ENCODE measurements at regions not wholly inside any gene's neighbourhood (a gene's known extent, or its start where the extent isn't known, plus 50 kb on each side); places are given as distances from the start of the nearest gene placed in this dataset.
"Not testable (repeated sequence)": the region's sequence is repeated elsewhere in the genome, so short reads cannot be mapped to it uniquely, and the experiment has no call there.

DNA sequence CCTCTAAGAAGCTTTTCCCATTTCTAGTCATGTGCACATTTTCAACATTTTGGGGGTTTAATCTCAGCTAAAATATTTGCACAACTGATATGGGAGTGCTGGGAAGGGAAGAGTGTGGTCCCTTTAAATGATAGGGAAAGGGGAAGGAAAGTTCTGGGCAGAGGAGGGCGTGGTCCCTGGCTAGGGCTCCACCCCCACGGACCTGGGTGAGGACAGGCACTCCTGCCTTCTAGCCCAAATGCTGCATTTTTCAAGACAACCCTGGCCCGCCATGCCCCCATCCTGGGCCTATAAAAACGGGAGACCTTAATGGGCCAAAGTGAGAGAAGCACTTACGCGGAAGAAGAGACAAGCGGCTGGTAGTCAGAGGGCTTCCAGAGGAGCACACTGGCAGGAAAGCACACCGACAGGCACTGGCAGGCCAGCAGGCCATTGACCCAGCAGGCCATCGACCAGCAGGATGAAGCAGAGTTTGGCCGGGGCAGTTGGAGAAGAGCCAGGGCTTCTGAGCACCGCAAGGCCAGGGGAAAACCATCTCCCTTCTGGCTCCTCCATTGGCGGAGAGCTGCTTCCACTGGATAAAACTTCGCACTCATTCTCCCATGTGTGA, 266.7 kb downstream of the SPRY2 start:
- no peak for DNase-seq (ENCODE audit: low spot score)

DNA sequence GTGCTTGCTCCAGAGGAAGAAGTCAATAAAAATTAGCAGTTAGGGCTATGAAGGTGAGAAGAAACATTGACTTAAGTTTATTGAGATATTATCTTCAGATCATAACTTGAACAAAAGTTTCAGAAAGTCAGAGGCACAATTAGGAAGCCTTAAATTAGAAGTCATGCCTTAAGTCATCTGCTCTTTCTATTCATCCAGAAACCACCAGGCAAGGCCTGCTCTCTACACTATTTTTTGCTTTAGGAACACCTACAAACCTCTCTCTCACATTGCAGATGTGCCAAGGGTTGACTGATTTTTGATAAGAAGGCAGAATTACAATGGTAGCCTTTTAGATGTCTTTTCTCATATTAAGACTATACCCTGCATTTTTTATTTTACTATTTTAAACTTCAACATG, 268.7 kb downstream of the SPRY2 start:
- no peak for DNase-seq (ENCODE audit: low spot score)

DNA sequence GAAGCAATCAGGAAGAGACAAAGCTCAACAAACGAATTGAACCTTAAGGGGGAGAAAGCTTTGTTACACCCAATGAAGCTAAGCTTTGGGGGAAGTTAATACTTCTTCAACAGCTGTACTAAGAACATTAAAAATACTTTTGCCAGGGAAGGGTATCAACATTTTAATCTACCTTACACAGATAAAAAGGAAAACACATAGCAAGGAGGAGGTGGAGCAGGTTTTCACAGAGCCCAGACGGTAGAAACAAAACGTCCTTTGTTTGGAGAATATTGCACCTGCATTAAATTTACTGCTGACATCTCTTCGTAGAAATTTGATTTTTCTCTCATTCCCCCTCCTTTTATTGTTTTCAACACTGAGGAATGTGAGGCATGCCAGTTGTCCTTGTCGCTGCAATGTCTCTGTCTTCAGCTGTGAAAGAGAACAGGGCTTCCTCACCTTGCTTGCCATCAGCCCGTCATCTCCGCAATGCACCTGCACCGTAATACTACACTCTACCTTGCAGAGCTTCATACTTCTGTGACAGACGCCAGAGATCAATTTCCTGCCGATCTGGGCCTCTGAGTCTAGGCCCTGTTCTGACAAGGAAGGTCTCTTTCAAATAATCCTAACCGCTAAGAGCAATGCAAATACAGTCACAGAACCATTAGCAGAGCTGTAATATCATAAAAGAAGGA, 270.8 kb downstream of the SPRY2 start:
- DNase-seq (ENCODE audit: low spot score), result no peak

DNA sequence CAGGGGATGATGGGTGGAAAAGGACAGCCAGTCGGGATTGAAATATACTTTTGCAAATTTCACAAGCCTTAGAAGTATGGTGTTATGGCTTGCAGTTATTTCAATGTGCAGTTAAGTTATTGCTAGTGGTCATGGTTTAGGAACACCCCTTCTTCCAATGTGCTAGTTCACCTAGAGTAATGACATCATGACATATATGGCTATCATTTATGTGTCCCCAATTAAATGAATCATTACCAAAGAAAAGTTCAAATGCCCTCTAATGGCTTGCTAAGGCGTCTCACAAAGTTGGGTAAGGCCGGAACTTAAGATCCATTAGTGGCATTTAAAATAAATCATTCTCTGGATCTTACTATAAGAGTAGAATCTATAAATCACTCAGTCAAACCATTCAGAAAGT, 271.6 kb downstream of the SPRY2 start:
- no peak for DNase-seq (ENCODE audit: low spot score)

DNA sequence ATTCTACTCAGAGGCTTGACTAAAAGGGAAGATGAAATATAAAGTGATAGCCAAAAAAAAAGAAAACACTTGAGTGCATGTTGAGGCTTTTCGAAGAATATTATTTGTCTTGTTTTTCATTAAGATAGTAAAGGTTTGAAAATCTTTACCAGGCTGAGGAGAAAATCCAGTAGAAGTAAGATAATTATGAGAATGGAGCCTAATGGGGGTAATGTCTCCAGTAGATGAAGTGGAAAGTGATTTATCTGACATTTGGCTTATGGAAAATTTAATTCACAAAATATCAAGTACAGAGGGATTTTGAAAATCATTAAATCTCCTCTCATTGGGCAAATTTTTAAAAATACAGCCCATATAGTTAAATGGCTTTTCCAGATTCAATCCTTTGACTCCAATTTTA, 274.9 kb downstream of the SPRY2 start:
- DNase-seq (ENCODE audit: low spot score), result no peak

DNA sequence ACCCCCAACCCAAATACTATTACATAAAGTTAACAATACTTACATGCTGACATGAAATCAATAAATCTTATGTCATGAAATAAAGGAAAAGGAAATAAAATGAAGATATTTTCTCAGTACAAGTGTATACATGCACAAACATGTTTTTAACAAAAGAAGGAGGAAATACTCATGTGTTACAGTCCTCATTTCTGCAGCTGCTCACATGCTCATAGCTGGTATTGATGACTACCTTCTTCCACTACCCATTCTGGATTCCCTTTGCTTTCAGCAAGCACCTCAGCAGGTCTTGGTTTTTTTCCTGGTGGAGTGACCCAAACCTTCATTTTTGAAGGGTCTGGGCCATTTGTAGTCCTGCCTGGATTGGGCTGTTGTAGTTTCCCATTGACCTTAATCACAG, 278.5 kb downstream of the SPRY2 start:
- DNase-seq (ENCODE audit: low spot score), result not testable (repeated sequence)

DNA sequence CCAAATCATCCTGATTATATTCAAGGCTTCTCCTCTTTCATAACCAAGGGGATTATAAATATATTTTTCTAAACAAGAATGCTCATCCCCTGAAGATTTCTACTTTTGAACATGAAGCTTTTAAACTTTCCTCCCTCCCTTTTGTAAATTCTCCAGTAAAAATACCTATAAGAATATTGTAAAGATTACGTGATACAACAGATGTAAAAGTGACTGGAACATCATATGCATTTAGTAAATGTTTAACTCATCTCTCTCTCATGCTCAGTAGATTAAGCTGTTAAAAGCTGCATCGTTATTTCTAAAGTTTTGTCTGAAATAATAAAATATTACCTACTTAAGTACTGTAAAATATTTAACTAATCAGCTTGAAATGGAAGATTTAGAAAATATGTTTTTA, 281.1 kb downstream of the SPRY2 start:
- no peak for DNase-seq (ENCODE audit: low spot score)

DNA sequence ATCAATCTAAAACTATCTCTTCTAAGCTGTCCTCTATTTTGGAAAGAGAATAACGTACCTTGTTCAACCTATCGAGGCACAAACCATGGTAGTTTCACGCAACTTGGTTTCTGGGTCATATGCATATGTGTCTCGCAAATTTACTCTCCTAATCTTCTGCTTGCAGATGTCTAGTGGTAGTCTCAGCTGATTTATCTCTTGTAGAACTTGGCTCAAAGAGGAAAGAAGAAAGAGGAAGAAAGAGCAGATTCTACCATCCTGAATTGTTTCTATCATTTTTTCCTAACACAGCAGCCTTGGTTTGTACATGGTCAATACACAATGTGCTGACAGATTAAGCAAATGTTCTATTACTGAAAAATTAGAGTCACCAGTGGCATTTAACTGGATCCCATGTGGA, 282.3 kb downstream of the SPRY2 start:
- DNase-seq (ENCODE audit: low spot score), result no peak

DNA sequence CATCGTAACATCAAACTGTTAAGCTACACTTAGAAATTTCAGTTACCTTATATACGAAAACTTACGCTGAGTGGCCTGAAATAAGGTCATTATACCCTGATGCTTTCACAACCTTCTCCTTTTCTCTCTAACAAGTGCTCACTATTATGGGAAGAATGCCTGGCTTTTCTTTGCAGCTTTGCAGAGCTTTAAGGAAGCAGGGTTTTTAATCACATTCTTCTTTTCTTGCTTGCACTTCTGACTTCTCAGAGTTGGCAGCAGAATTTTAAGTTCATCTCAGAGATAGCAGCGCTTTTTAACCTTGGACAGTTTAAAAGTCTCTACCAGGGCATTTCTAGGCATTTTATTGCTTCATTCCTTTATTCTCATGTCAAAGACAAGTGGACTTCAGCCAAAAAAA, 285.1 kb downstream of the SPRY2 start:
- no peak for DNase-seq (ENCODE audit: low spot score)

DNA sequence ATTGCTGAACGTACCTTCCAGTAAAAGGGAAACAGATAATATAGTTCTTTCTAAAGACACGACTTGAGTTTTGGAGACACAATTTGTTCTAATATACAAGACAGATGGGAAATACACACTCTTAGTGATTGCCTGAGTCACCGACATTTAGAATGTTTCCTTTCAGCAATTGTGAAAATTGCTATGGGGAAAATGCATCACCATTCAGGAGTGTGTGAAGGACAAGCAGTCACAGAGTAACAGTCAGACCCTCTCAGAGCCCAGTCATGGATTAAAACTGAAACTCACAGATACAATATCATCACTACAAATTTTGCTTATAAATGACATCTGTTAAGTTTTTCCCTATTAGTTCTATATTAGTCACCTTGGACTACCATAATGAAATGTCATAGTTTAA, 286.1 kb downstream of the SPRY2 start:
- DNase-seq (ENCODE audit: low spot score), result no peak

DNA sequence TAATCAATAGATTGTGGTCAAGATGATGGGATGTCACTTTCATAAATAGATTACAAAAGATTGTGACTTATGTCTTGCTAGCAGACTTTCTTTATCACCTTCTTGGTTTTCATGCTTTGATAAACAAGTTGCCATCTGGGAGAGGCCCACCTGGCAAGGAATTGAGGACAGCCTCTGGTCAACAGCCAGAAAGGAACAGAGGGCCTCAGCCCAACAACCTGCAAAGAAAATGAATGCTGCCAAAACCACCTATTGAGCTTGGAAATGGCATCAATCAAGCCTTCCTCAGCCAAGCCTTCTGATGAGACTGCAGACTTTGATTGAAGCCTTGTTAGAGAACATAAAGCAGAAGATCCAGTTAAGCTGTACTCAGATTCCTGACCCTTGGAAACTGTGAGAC, 288.6 kb downstream of the SPRY2 start:
- DNase-seq (ENCODE audit: low spot score), result no peak

DNA sequence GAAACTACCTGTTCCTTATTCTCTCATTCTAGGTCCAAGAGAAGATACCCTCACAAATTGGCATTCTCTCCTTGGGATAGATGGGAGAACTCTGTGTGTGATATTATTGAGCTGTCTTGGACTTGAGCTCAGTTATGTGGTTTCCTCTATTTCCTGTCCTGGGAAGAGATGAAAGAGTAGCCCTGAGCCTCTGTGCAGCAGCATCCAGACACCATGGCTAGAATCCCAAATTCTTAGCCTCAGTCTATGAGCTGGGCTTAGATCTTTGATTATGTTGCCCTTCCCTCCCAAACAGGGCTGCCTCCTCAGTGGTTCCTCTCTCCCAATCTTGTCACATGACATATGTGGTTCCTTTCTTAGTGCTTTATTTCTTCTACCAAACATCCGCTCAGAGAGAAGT, 290.7 kb downstream of the SPRY2 start:
- no peak for DNase-seq (ENCODE audit: low spot score)

DNA sequence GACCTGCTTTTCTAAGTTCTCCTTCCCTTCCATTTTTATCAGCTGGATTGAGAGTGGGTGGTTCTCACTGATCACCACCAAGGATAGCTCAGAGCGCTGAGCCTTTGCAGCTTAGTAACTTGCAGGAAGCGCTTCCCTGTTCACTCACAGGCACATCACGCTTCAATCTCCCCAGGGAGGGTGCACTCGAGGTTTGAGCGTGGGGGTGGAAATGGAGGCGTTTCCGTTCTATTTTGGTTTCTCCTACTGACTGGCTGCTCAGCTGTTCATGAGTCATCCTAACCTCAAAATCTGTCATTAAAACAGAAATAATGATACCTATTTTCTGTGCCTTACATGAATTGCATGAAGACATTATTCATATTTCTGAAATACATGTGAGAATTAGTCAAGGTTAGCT, 292.1 kb downstream of the SPRY2 start:
- DNase-seq (ENCODE audit: low spot score), result peak; percentile 20

DNA sequence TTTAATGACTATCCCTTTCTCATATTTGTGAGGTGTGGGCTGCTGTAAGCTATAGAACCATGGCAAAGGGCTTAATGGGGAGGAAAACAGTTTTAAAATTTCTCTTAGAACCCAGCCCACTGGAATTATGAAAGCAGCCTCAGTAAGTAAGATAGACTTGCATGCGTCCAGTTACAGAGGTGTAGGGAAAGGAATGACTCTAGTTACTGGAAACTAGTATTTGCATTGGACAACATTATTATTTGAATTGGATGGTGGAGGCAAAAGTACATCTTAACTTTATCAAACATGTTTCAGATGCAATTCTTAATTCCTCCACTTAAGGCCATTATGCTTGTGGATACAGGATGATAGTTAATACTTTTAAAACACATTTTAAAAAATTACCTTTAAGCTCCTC, 292.9 kb downstream of the SPRY2 start:
- no peak for DNase-seq (ENCODE audit: low spot score)

DNA sequence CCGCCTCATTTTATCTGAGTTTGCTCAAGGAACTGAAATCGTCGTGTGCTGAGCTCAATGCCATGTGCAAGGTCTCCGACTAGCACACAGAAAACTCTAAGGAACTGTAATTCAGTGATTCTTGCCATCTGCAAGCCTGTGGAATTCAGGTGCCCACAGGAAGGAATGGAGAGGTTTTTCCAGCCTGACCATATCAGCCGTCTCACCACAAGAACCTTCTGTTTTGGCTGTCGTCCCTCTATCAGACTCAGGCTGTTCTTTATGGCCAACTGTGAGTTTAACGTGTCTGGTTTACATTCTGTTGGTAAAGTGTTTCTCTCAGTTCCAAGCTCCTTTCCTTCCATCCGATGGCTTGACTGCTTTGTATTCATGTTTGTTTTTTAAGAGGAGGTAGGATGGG, 293.5 kb downstream of the SPRY2 start:
- no peak for DNase-seq (ENCODE audit: low spot score)

DNA sequence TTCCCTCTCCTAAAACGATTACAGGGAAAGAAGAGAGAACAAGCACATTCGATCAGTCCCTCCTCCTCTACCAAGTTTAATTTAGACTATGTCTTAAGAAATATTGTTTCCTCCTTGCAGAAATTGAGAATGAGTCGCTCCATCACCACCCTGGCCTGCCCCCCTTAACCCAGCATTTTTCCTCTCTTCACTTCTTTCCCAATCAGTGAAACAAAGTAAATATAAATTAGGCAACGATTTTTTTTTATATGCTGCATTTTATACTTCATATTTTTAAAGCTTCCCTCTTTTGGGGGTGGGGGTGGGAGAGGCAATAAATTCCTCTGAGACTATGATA, 300.0 kb downstream of the SPRY2 start:
- no peak for DNase-seq (ENCODE audit: low spot score)

DNA sequence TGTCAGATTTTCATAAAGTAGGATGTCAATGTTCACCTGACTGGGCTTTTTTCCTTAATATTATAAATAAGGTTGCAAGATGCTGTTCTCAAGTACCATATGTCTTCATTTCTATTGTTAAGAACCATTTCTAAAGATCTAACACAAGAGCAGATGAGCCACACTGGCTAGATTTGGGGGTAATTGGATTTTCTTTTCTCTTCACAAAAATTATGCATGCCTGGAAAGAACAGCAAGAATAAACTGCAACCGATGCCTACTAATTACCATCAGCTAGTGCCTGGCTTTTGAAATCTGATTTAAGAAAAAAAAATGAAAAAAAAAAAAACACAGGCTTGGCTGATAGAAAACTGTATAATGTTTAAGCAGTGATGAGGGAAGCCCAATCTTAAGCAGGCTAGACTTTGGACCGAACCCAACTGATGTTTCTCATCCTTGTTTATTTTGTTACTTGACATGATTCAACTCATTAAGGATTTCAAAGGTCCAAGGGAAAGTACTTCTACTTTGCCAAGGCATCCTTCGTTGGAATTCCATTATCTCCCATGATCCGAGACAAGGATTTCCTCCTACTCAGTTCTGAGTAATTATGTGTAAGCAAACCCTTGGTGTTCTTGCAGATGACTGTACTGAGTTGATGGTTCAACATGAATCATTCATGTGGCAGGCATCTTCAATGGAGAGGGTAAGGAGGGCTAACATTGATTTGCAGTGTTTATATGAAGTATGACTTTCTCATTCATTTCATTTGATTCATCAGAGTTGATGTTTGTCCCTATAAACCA, 300.5 kb downstream of the SPRY2 start:
- no peak for DNase-seq (ENCODE audit: low spot score)

DNA sequence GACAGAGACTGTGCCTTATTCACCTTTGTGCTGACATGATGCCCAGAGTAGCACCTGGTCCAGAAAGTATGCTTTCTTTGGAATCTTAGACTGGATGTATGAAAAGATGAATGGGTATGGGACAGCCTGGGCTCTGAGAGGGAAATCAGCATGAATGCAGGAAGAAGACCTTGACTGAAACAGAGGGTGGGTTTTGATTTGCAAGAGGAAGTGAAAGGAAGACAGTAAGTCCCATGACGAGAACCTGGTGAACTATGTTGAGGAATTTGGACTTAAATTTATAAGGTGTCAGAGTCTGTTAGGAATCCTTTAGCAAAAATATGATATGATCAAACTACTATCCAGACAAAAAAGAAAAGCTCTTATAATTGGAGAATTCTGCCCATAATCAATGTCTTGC, 301.9 kb downstream of the SPRY2 start:
- DNase-seq (ENCODE audit: low spot score), result no peak

DNA sequence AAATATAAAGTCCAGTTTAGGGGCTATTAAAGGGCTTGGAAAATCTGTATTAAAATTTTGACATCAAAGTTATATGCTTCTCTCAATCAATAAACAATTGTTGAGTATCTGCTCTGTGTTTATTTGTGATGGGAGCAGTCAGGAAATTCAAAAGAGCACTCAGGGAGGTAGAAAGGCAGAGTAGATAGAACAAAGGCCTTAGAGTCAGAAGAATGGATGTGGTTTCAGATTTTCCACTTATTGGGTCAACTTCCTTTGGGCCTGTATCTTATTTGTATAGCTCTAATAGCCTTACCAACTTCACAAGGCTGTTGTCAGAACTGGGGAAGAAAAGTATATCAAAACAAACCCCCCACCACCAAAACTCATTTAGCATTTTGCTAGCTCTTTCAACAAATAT, 302.6 kb downstream of the SPRY2 start:
- no peak for DNase-seq (ENCODE audit: low spot score)

DNA sequence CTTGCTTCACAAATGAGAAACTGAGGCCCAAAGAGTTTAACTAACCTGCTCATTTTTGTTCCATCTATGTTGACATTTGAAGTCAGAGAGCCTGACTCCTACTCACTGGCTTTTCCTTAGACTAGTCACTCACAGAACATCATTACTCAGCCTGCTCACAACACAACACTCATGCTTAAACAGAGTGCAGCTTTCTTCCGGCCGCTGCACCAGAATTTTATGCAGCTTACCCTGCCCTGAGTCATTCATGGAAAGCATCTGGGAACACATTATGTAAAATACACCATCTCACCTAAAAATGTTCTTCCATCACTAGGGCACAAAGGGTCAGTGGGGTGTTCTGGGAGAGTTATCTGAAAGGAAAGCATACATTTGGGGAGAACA, 303.4 kb downstream of the SPRY2 start:
- no peak for DNase-seq (ENCODE audit: low spot score)

DNA sequence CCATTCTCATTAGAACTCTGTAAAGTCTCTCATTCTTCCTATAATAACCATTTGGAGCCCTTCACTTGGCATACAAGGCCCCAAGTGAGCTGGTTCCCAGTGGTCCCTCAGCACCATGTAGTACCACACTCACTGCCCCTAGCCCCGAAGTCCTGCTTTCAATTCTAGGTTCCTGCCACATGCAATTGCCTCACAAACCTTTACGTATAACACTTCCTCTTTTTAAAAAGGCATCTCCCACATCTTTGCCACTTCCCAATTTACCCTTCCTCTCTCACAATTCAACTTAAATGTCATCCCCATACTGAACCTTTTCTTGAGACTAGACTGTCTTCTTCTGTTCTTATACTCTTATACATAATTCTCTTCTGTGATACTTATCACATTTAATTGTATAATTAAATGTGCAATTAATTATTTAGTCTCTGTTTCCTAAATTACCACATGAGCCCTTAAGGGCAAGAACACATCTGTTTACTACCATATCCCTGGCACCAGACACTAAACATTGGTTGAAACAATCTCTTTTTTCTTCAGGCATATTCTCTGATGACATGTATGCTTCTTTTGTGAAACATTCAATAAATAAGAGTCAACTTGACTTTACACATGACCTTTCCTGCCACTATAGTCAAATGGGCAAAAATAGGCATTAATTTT, 304.0 kb downstream of the SPRY2 start:
- DNase-seq (ENCODE audit: low spot score), result no peak

DNA sequence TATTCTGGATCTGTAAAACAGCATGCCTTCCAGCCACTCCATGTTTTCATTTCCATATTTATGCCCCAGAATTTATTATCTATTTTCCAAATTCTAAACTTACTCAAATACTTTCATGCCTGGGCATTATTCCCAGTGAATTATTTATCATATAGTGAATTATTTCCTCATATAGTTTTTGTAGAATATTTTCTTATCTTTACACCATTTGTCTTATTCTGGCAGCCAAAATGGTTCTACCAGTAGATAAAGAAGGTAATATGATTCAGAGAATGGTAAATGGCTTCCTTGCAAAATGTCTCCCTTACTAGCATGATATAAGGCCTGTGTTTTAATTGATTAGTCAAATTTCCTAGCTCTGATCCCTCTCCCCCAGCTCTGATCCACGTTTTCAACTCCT, 305.8 kb downstream of the SPRY2 start:
- no peak for DNase-seq (ENCODE audit: low spot score)

DNA sequence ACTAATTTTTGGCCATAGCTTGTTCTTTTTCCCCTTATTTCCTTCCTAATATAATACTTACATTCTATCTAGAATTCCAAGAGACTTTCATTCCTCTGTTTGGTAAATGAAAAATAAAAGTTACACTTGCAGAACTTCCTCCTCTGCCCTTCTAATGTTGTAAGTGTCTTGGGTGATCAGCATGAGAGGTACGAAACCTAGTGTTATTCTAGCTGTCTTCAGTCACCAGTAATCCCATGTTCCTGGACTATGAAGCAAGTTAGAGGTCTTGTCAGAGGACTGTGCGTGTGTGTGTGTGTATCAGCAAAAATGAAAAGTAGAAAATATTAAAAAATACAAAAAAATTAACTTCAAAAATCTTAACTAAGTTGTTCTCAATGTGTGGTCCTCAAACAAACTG, 307.0 kb downstream of the SPRY2 start:
- DNase-seq (ENCODE audit: low spot score), result no peak

Data from CD4-positive, alpha-beta T cell treated with Interleukin-15 for 4 hours (primary cell).